CD4-positive, alpha-beta T cell treated with Interleukin-12 subunit alpha and Interleukin-12 subunit beta, for 1 hour (primary cell): ENCODE measurements at regions not wholly inside any gene's neighbourhood (a gene's known extent, or its start where the extent isn't known, plus 50 kb on each side); places are given as distances from the start of the nearest gene placed in this dataset.
A peak's percentile ranks its signal among the peaks of the same experiment; 100 is the strongest.
"Not testable (repeated sequence)": the region's sequence is repeated elsewhere in the genome, so short reads cannot be mapped to it uniquely, and the experiment has no call there.

Experiments
- DNase-seq: peaks from one replicate; pipeline ENCODE4 v3.0.0-alpha.2; 2020

DNA sequence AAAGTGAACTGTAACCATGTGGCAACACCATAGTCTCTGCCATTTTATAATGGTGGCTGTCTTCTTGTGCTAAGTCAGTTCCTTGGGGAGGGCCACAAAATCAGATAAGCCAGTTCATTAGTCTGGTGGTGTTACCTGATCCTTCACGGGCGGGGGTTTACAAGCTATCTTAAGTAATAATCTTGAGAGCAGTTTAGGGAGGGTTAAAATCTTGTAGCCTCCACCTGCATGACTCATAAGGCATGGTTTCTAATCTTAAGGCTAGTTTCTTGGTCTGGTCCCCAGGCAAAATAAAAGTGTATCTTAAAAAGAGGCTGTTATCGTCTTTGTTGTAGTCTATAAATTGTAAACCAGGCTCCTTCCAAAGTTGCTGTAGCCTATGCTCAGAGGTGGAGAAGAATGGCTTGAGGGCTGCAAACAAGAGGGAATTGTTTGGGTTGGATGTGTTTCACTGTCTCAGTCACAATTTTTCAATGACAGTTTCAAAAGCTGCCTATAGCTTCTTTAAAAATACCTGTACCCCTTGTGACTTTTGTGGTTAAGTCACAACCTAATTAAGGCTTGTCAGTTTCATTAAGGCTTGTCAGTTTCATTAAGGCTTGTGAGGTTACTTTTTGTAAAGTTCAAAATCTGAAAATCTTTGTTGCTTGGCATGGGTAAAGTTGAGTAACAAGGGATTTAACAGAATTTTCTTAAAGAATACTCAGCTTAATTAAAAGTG is 135.7 kb downstream of the RPS4Y2 start:
- DNase-seq = no peak

DNA sequence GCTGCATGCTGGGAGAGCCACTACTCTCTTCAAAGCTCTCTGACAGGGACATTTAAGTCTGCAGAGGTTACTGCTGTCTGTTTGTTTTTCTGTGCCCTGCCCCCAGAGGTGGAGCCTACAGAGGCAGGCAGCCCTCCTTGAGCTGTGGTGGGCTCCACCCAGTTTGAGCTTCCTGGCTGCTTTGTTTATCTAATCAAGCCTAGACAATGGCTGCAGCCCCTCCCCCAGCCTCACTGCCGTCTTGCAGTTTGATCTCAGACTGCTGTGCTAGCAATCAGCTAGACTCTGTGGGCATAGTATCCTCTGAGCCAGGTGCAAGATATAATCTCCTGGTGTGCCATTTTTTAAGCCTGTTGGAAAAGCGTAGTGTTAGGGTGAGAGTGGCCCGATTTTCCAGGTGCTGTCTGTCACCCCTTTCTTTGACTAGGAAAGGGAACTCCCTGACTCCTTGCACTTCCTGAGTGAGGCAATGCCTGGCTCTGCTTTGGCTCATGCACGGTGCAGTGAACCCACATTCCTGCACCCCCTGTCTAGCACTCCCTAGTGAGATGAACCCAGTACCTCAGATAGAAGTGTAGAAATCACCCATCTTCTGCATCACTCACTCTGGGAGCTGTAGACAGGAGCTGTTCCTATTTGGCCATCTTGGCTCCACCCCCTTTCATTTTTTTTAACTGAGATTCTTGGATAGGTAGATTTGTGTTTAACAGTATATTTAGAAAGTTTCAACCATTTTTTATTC is 169.6 kb downstream of the RPS4Y2 start:
- DNase-seq = peak; percentile 47

DNA sequence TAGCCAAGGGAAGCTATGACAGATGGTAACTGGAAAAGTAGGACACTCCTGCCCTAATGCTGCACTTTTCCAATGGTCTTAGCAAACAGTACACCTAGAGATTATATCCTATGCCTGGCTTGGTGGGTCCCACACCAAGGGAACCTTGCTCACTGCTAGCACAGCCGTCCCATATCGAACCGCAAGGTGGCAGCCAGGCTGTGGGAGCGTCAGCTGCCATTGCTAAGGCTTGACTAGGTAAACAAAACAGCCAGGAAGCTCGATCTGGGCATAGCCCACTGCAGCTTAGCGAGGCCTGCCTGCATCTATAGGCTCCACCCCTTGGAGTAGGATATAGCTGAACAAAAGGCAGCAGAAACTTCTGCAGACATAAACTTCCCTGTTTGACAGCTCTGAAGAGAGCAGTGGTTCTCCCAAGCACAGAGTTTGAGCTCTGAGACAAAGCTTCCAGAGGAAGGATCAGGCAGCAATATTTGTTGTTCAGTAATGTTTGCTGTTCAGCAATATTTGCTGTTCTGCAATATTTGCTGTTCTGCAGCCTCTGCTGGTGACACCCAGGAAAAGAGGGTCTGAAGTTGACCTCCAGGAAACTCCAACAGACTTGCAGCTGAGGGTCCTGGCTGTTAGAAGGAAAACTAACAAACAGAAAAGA is 173.9 kb downstream of the RPS4Y2 start:
- no peak for DNase-seq

DNA sequence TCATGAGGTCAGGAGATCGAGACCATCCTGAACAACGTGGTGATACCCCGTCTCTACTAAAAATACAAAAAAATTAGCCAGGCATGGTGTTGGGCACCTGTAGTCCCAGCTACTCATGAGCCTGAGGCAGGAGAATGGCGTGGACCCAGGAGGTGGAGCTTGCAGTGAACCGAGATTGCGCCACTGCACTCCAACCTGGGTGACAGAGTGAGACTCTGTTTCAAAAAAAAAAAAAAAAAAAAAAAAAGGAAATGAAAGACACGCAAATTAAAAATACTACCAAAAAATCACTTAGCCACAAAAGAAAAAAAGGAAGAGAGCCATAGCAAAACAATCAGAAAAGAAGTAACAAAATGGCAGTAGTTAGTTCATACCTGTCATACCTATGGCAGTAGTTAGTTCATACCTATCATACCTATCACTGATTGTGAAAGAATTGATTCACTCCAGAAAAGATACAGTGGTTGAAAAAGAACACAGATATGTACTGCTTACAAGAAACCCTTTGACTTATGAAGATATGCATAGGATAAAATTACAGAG is 180.9 kb downstream of the RPS4Y2 start:
- not testable (repeated sequence) for DNase-seq

DNA sequence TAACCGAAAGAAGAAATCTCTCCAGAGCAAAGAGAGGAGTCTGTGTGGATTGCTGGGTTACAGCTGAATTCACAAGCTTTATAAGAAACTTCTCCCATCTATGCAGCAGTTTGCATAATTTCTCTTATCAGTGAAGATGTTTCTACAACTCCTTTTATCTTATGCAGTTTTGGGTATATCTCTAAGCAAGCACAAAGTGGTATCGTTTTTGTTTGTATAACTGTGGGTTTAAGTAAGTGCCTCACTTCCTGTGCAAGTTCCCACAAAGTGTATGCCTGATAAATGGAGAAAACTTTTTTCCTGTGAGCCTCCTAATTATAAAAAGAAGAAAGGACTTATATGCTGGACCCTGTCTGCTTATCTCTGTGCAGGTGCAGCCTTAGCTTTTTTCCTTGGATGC is 205.6 kb downstream of the RPS4Y2 start:
- DNase-seq = peak; percentile 1

DNA sequence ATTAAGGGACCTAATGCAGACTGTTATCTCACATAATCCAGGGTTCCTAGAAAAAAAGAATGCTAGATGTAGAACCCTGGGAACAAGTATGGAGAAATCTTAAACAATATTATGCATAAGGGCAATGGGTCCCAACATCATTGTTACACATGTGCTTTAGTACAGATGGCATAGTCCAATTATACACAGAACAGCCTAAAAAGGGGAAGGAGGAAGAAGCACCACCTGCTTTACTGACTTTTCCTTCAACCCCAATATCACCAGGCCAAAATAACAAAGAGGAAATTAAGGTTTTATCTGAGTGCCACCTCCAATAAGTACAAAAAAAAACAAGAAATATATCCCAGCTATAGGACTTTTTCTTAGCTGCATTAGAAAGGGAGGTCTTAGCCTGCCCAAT is 211.9 kb downstream of the RPS4Y2 start:
- DNase-seq = no peak

DNA sequence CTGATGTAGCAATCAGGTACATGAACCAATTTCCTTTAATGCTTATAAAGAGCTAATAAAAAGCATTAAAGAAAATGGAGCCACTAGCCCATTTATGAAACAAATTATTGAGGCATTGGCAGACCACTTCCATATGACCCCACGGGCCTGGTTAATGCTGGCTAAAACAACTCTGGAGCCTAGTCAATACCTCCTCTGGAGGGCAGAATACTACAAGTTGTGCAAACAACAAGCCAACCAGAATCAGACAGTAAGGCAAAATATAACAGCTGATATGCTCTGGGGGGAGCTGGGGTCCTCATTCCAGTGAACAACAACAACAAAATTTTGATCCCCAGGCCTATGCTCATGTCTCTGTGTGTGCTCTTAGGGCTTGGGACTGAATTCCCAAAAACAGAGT is 212.3 kb downstream of the RPS4Y2 start:
- DNase-seq = peak; percentile 22

DNA sequence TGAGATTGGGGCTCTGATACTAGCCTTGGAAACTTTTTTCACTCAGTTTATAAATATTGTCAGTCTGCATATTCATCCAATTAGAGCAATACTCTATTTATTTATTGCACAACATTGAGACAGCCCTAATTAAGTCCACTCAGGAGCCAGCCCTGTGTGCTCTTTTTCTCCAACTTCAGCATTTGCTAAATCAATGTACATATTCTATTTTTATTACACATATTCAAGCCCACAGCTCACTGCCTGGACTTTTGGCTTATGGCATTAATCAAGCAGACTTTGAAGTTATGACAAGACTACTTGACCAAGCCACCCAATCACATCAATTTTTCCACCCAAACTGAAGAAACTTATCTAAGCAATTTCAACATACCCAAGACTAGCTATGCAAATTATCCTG is 215.5 kb downstream of the RPS4Y2 start:
- no peak for DNase-seq

DNA sequence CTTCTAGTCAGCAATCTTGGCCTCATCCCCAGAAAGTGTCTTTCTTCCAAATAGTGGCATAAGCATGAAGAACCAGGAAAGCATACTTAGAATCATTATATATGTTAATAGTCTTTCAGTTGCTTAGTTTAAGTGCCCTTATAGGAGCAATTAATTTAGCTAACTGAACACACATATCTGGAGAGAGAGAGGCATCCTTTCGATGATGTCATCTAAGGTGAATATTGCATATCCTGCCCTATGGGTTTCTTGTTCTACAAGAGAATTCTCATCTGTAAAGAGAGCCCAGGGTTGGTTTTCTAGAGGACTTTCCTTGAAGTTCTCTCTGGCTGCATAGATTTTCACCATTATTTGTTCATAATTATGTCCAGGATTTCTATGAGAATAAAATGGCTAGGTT is 230.1 kb downstream of the RPS4Y2 start:
- DNase-seq = no peak

DNA sequence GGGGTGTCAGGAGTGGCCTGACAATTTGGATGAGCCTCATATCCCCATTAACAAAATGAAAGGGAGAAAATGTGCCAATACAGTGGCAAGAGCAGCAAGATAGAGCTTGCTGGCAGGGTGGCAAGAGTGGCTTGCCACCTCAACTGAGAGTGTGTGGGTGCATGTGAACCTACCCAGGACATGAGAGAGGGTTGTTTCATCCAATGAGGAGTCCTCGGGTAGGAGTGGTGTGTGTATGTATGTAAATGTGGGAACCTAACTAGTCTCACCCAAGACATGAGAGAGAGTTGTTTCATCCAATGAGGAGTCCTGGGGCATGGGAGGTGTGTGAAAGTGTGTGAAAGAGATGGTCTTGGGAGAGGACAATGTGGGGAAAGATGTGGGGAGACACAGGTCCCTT is 234.2 kb downstream of the RPS4Y2 start:
- no peak for DNase-seq

DNA sequence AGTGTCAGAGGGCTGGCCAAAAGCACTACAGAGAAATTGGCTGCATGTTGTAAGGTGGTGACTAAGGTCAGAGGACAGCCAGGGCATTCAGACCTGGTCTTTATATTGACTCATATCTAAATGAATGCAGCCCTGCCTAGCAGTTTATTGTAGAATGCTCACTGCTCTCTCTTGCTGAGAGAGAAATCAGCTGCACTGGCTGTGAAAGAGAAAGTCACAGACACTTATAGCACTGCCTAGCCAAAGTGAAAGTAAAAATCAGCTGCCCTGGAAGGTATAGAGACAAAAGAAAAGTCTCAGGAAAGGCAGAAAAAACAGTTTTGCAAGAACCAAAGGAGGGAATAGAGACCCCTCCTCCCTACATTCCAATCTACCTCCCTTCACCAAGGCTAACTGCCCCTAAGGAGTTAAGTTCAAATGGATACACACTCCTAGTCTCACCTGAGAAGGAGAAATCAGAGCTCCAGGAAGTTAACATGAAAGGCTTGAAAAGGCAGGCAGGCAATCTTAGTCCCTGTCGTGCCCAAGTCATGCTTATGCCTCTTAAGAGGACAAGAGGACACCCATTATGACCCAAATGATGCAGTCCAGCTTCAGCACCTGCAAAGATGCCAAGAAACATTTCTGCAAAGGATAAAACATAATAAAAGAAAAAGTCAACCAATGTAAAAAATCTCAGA is 235.1 kb downstream of the RPS4Y2 start:
- peak; percentile 26 for DNase-seq

DNA sequence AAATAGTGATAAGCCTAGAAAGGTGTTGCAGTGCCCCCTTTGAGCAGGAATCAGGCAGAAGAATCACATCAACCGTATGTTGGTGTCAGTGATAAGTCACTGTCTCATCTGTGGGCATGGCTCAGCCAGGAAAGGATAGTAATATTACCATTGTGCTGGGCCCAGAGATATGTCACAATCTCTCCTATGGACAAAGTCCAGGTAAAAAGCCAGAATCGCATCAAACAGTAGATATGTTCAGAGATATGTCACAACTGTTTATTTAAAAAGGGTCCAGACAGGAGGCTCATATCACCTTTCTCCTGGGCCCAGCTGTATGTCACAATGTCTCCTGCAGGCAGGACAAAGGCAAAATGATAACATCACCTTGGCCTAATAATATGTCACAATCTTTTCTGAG is 241.4 kb downstream of the RPS4Y2 start:
- no peak for DNase-seq

DNA sequence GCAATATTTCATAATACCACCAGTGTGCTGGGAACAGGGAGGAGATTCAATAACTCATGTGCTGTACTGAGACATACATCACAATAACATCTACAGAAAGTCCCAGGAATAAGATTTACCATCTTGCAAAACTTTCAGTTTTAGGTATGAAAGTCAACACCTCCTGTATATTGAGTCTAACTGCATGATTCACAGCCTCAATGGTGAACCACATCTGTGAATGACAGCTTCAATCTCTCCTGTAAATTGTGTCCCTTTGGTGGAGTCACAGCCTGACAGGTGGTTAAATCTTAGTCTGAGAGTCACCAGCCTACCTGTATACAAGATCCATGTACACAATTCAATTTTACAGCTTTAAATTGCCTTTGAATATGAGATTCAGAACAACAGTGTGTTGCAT is 242.1 kb downstream of the RPS4Y2 start:
- no peak for DNase-seq

DNA sequence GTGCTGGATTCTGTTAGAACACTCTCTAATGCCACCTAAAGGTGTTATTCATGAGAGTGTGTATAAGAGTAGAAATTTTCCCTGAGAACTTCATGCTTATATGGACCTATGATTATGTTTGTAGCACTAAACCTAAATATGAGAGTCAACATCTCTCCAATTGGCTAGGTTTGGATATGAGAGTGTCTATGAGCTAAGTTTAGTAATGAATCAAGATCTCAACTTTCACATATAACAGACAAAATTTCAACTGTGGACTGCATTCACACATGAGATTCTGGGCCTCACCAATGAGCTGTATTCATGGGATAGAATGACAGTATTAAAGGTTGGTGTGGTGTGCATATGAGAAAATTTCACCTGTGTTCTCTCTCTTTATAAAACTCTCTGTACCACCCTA is 242.6 kb downstream of the RPS4Y2 start:
- DNase-seq = no peak

DNA sequence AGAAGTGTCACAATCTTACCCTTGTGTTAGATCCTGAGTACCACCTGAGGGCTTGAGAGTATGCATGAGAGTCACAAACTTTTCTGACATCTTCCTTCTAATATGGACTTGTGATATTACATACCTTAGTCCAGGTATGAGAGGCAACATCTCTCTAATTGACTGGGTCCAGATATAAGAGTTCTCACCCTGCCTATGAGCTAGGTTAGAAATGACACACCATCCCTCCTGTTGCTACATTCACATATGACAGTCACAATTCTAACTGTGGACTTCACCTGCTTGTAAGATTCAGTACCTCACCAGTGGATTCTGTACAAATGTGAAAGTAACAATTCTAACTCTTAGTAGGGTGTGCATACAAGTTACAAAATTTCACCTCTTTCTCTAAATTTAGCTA is 245.2 kb downstream of the RPS4Y2 start:
- DNase-seq = no peak

DNA sequence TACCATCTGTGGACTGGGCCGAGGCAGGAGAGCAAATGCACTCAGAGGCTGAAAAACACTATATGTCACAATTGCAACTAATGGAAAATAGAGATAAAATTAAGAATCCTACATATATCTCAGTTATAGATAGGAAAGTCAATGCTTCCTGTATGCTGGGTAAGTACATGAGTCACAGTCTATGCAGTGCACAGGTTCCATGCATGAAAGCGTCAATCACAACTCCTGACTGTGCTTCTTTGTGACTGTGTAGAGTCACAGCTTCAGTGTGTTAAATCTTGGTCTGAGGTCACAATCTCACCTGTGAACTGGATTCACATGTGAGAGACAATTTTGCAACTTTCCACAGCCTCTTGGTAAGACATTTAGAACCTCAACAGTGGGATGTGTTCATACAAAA is 247.2 kb downstream of the RPS4Y2 start:
- no peak for DNase-seq

DNA sequence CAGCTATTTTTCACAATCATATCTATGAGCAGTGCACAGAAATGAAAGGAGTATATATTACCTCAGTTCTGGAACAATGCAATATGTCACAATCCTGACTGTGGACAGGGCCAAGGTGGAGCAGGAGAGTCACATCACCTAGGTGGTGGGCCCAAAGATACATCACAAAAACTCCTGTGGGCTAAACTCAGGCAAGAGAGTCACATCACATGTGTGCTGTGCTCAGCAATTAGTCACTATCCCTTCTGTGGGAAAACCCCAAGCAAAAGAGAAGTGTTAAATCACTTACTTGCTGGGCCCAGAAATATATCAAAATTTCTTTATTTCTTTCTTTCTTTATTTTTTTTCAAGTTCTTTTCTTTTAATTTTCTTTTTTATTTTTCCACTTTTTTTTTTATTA is 249.6 kb downstream of the RPS4Y2 start:
- DNase-seq = no peak

DNA sequence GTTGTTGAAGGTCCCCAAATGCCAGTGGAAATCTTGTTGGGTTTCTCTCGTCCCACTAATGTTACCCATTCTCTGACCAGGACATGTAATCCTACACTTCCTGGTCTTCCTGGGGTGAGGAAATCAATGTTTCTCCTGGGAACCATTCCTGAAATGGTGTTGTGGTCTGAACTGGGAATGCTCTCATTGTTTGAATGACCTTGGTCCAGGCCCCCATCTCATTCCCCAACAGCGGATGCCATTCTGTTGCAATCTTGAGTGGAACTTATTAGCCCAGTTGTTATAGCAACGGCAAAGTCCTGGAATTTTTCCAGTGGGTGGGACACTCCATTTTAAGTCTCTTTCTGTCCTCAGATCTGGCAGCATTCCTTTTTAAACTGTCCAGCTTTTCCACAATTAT is 265.9 kb downstream of the RPS4Y2 start:
- no peak for DNase-seq

DNA sequence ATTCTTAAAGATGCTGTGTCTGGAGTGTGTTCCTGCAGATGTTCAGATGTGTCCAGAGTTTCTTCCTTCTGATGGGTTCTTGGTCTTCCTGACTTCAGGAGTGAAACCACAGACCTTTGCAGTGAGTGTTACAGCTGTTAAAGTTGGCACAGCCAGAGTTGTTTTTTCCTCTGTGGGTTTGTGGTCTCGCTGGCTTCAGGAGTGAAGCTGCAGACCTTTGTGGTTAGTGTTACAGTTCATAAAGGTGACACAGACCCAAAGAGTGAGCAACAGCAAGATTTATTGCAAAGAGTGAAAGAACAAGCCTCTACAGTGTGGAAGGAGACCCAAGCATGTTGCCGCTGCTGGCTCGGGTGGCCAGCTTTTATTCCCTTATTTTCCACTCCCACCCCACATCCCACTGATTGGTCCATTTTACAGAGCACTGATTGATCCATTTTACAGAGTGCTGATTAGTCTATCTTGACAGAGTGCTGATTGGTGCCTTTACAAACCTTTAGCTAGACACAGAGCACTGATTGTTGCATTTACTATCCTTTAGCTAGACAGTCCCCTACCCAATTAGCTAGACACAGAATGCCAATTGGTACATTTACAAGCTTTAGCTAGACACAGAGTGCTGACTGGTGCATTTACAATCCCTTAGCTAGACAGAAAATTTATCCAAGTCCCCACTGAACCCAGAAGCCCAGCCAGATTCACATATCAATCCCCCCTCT is 266.6 kb downstream of the RPS4Y2 start:
- DNase-seq = peak; percentile 26

DNA sequence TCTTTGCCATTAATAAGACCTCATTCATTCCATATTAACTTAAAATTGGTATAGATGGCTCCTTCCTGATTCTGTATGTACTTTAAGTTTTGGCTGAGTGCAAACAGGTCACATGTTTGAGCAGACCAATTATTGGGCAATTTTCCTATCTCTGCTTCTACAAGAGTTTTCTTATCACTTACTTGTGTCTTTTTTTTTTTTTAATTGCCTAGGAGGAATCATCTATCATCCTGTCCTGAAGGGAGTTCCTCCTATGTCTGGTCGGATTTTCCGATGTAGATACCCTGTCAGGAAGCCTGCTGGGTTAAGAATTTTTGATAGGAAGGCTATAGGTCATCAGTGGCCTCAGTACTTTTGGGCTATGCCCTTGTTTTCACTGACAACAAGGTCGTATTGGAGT is 268.0 kb downstream of the RPS4Y2 start:
- no peak for DNase-seq

DNA sequence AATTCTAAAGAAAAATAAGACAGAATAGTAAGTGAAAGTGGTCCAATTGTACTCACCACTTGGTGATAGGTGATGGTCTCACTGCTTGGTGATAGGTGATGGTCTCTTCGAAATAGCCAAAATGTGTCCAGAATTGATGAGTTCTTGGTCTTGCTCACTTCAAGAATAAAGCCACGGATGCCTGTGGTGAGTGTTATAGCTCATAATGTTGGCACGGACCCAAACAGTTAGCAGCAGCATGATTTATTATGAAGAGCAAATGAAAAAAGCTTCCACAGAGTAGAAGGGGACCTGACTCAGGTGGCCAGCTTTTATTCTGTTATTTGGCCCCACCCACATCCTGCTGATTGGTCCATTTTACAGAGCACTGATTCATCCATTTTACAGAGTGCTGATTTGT is 272.6 kb downstream of the RPS4Y2 start:
- DNase-seq = no peak

DNA sequence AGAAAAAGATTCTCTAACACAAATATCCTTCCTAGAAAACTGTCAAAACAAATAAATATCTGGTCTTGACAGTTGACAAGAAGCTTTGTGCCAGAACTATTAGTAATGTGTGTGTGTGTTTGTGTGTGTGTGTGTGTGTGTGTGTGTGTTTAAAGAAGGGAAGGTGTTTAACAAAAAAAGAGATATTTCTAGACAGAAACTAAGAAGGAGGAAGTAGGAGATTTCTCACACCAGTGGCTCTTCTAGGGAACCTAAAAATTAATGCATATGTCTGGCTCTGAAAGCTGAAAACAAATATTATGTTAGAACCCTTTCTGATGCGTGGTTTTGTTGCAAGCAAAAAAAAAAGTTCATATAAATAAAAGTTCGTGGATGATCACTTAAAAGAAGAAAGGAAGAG is 277.5 kb downstream of the RPS4Y2 start:
- no peak for DNase-seq
